Activated CD4-positive, alpha-beta T cell treated with anti-CD3 and anti-CD28 coated beads for 4 hours (primary cell): ENCODE measurements at regions not wholly inside any gene's neighbourhood (a gene's known extent, or its start where the extent isn't known, plus 50 kb on each side); places are given as distances from the start of the nearest gene placed in this dataset.
"Not testable (repeated sequence)": the region's sequence is repeated elsewhere in the genome, so short reads cannot be mapped to it uniquely, and the experiment has no call there.

ENCODE experiments used
- DNase-seq, 2 donors: peaks; one replicate each; pipeline ENCODE4 v3.0.0-alpha.2; 2020

- no peak for DNase-seq
These were observed 99.7 kb upstream of the CXorf66 start for GRCh38 chrX:140064993-140065392.

GRCh38 chrX:140057001-140057411 is 91.7 kb upstream of the CXorf66 start:
- peak; percentile 23 to 58 for DNase-seq

- DNase-seq, result no peak
These were observed 88.5 kb upstream of the CXorf66 start for GRCh38 chrX:140053846-140054245.

- DNase-seq, result no peak
These were observed 85.6 kb upstream of the CXorf66 start for GRCh38 chrX:140050906-140051305.

GRCh38 chrX:140040386-140040785 is 75.1 kb upstream of the CXorf66 start:
- DNase-seq, result no peak

- no peak for DNase-seq
These were observed 73.5 kb upstream of the CXorf66 start for GRCh38 chrX:140038842-140039241.

- DNase-seq, result no peak
These were observed 69.6 kb upstream of the CXorf66 start for GRCh38 chrX:140034916-140035315.

- DNase-seq, result no peak
These were observed 57.2 kb upstream of the CXorf66 start for GRCh38 chrX:140022482-140022881.

- DNase-seq, result not testable (repeated sequence)
These were observed 53.8 kb upstream of the CXorf66 start for GRCh38 chrX:140019134-140019533.
